IgD-negative memory B cell (primary cell): ENCODE measurements at regions not wholly inside any gene's neighbourhood (a gene's known extent, or its start where the extent isn't known, plus 50 kb on each side); places are given as distances from the start of the nearest gene placed in this dataset.

Experiments used
- H3K27ac Mint-ChIP-seq, 3 donors: one replicate each; pipeline ENCODE4 v1.8.0; 2020 to 2022; ENCODE audit warnings: mild to moderate bottlenecking in 3 of 3, mixed read lengths in 3 of 3, moderate library complexity in 1 of 3
- H3K27me3 Mint-ChIP-seq: one replicate; pipeline ENCODE4 v1.8.0; 2021; ENCODE audit warnings: mixed read lengths
- H3K36me3 Mint-ChIP-seq: one replicate; pipeline ENCODE4 v1.8.0; 2020; ENCODE audit warnings: mild to moderate bottlenecking, mixed read lengths
- H3K4me1 Mint-ChIP-seq, 3 donors: one replicate each; pipeline ENCODE4 v1.8.0; 2020 to 2022; ENCODE audit warnings: mixed read lengths in 3 of 3, mild to moderate bottlenecking in 1 of 3
- H3K4me3 Mint-ChIP-seq, 4 donors: one replicate each; pipeline ENCODE4 v1.8.0; 2020 to 2022; ENCODE audit warnings: mild to moderate bottlenecking in 4 of 4, mixed read lengths in 4 of 4, moderate library complexity in 3 of 4
- H3K9me3 Mint-ChIP-seq, 3 donors: one replicate each; pipeline ENCODE4 v1.8.0; 2020 to 2021; ENCODE audit warnings: mixed read lengths in 3 of 3, mild to moderate bottlenecking in 1 of 3

DNA sequence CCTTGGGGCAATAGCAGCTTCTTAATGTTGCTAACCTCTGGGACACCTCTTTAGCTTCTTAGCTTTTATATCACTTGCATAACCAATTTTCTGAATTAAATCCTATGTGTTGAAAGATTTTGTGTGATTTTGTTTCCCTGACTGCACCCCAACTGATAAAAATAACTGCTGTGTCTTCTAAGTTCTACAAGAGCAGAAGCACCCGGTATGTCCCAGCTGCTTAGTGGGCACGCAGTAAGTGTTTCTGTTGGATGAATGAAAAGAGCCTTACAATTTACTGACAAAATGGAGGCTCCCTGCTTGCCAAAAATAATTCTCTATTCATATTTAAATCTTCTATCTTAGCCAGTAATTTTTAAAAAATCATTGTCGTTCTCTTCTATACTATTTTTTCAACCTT is 53.1 kb upstream of the GALNT5 start:
- Mint-ChIP-seq H3K27me3 (no peaks in the 10 kb centered on the region), H3K4me1 (no peaks in the 10 kb centered on the region), H3K9me3 (no peaks in the 10 kb centered on the region), H3K27ac (no peak overlapping the region), H3K4me3 (no peak overlapping the region), H3K36me3 (no peaks in the 10 kb centered on the region)

- Mint-ChIP-seq H3K9me3 (no peaks in the 10 kb centered on the region), H3K4me3 (no peak overlapping the region), H3K27ac (no peak overlapping the region), H3K36me3 (no peaks in the 10 kb centered on the region), H3K4me1 (no peaks in the 10 kb centered on the region), H3K27me3 (peaks cover 7% of the 10 kb centered on the region)
Measured at GRCh38 chr2:157206916-157207315, 50.6 kb upstream of the GALNT5 start.
